Mesodermal cell (in vitro differentiated cells): ENCODE measurements at regions not wholly inside any gene's neighbourhood (a gene's known extent, or its start where the extent isn't known, plus 50 kb on each side); places are given as distances from the start of the nearest gene placed in this dataset.
"Not testable (repeated sequence)": the region's sequence is repeated elsewhere in the genome, so short reads cannot be mapped to it uniquely, and the experiment has no call there.

ENCODE experiments used
- H3K27ac ChIP-seq: 2 replicates; pipeline ENCODE4 v1.7.0; 2013; ENCODE audit warnings: mild to moderate bottlenecking, low read depth, low read length, moderate library complexity; ENCODE audit not compliant: severe bottlenecking
- H3K36me3 ChIP-seq: 2 replicates; pipeline ENCODE4 v1.7.1; 2013; ENCODE audit warnings: mild to moderate bottlenecking, low read length, moderate library complexity; ENCODE audit not compliant: control insufficient read depth, insufficient read depth
- H3K4me1 ChIP-seq: one replicate; pipeline ENCODE4 v1.7.1; 2013; ENCODE audit warnings: mild to moderate bottlenecking, low read length; ENCODE audit not compliant: insufficient read depth, control insufficient read depth, poor library complexity, severe bottlenecking
- H3K4me3 ChIP-seq: 2 replicates; pipeline ENCODE4 v1.7.0; 2013; ENCODE audit warnings: low read length, control low read depth, mild to moderate bottlenecking; ENCODE audit not compliant: insufficient read depth, poor library complexity, severe bottlenecking; ENCODE audit errors: extremely low read depth
- H3K9me3 ChIP-seq: 2 replicates; pipeline ENCODE4 v1.7.1; 2013; ENCODE audit warnings: mild to moderate bottlenecking, low read length, moderate library complexity; ENCODE audit not compliant: control insufficient read depth
- WGBS, 2 experiments: methylation state at CpG; one replicate each; pipeline ENCODE4 v1.1.5; 2013; ENCODE audit warnings: missing lambda C conversion rate in 2 of 2; ENCODE audit not compliant: insufficient coverage in 2 of 2; 5-methylcytosine and 5-hydroxymethylcytosine counted together

- Histone ChIP-seq H3K4me3 (no peak overlapping the region), H3K9me3 (no peaks in the 10 kb centered on the region), H3K4me1 (peaks cover 7% of the 10 kb centered on the region), H3K36me3 (no peaks in the 10 kb centered on the region), H3K27ac (no peak overlapping the region)
- 82 to 100% methylated on average over 1 of the region's 2 CpGs for WGBS, 2 experiments
Measured at GRCh38 chr9:22170556-22170955, 161.5 kb upstream of the CDKN2B start.

GRCh38 chr9:22170990-22171670 lies 162.0 kb upstream of the CDKN2B start:
- Histone ChIP-seq H3K36me3 (no peaks in the 10 kb centered on the region), H3K4me3 (no peak overlapping the region), H3K27ac (no peak overlapping the region), H3K9me3 (no peaks in the 10 kb centered on the region), H3K4me1 (peaks cover 7% of the 10 kb centered on the region)
- WGBS, 2 experiments = 85 to 88% methylated on average over 2 of the region's 2 CpGs

DNA sequence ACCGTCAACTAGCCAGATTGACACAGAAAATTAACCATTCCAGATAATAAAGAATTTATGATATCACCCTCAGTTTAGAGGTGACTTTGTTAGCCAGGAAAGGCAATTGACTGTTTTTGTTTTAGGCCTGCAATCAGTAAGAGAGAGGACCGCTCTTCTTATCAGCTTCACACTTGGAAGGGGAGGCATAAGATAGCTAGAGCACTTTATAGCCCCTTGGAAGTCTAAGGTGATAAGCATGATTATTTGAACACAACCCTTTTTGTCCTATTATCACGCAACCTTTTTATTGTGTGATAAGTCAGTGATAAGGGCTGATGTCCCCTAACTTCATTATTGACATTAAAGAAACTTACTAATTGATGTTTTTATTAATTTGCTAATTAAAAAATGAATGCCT lies 162.6 kb upstream of the CDKN2B start:
- 83% methylated on average over 1 of the region's 3 CpGs; no CpG with 5 or more reads in 1 of the 2 experiments for WGBS, 2 experiments
- Histone ChIP-seq H3K4me3 (no peak overlapping the region), H3K36me3 (no peaks in the 10 kb centered on the region), H3K27ac (no peak overlapping the region), H3K9me3 (no peaks in the 10 kb centered on the region), H3K4me1 (peaks cover 7% of the 10 kb centered on the region)

DNA sequence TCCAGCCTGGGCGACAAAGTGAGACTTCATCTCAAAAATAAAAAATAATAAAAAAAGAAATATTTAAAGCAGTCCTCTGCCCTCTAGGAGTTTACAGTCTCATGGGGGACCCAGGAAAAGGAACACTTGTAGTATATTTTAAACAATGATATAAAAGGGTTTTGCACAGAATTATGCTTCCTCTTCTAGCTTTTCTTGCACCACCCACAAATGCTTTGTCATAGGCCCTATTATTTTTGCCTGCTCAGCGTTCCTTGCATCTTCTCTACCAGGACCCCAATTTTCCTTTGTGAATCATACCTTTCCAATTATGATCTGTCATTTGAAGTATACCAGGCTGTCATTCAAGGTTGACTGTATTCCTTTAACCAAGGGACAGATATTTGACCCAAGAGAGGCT lies 164.8 kb upstream of the CDKN2B start:
- H3K27ac ChIP-seq = no peak overlapping the region
- H3K9me3 ChIP-seq = no peaks in the 10 kb centered on the region
- H3K4me1 ChIP-seq = peaks cover 7% of the 10 kb centered on the region
- no peak overlapping the region for H3K4me3 ChIP-seq
- H3K36me3 ChIP-seq = no peaks in the 10 kb centered on the region
- WGBS, 2 experiments = 100% methylated on average over 1 of the region's 2 CpGs

DNA sequence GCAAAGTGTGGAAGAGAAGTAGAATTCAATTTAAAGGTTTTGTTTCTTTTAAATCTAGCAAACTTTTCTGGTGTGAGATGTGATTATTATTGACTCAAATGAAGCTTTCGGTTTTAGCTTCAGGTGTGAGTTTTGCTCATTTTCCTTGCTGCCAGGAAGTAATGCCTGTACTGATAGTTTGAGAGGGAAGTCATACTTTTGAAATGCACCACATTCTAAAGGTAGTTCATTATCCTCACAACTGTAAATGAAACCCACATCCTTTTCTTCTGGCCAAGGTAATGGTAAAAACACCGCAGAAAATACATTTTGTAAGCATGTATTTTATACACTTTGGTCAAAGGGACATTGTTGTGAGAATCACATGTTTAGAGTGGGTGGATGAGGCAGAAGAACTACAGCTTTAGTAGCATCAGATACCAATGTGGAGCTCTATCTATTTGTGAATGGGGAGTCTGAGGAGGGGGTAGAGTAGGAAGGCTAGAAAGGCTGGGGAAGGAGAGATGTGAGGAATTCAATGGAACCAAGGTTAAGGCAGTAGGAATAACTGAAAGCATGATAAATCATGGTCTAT lies 167.0 kb upstream of the CDKN2B start:
- no peaks in the 10 kb centered on the region for H3K9me3 ChIP-seq
- WGBS, 2 experiments = 89% methylated on average over 1 of the region's 2 CpGs; no CpG with 5 or more reads in 1 of the 2 experiments
- no peaks in the 10 kb centered on the region for H3K4me1 ChIP-seq
- H3K4me3 ChIP-seq = no peak overlapping the region
- H3K36me3 ChIP-seq = no peaks in the 10 kb centered on the region
- no peak overlapping the region for H3K27ac ChIP-seq

DNA sequence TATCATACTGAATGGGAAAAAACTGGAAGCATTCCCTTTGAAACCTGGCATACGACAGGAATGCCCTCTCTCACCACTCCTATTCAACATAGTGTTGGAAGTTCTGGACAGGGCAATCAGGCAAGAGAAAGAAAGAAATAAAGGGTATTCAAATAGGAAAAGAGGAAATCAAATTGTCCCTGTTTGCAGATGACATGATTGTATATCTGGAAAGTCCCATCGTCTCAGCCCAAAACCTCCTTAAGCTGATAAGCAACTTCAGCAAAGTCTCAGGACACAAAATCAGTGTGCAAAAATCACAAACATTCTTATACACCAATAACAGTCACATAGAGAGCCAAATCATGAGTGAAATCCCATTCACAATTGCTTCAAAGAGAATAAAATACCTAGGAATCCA lies 171.9 kb upstream of the CDKN2B start:
- not testable (repeated sequence) for H3K4me3 ChIP-seq, H3K27ac ChIP-seq, H3K4me1 ChIP-seq, H3K36me3 ChIP-seq, H3K9me3 ChIP-seq
- WGBS, 2 experiments = no CpG with 5 or more reads among the region's 2 CpGs

DNA sequence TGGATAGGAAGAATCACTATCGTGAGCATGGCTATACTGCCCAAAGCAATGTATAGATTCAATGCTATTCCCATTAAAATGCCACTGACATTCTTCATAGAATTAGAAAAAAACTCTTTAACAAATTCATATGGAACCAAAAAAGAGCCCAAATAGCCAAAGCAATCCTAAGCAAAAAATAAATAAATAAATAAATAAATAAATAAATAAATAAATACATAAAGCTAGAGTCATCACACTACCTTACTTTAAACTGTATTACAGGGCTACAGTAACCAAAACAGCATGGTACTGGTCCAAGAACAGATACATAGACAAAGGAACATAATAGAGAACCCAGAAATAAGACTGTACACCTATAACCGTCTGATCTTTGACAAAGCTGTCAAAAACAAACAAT lies 180.4 kb upstream of the CDKN2B start:
- WGBS, 2 experiments = 89% methylated on average over 2 of the region's 2 CpGs; no CpG with 5 or more reads in 1 of the 2 experiments
- Histone ChIP-seq H3K9me3 (no peaks in the 10 kb centered on the region), H3K4me3 (no peak overlapping the region), H3K27ac (no peak overlapping the region), H3K4me1 (no peaks in the 10 kb centered on the region), H3K36me3 (no peaks in the 10 kb centered on the region)

GRCh38 chr9:22197000-22197399 lies 187.9 kb upstream of the CDKN2B start:
- WGBS, 2 experiments = 92 to 100% methylated on average over 2 of the region's 2 CpGs
- not testable (repeated sequence) for H3K4me3 ChIP-seq, H3K36me3 ChIP-seq, H3K27ac ChIP-seq, H3K9me3 ChIP-seq, H3K4me1 ChIP-seq

GRCh38 chr9:22198681-22199080 lies 189.6 kb upstream of the CDKN2B start:
- no peaks in the 10 kb centered on the region for H3K36me3 ChIP-seq
- H3K4me3 ChIP-seq = no peak overlapping the region
- peaks cover 3% of the 10 kb centered on the region for H3K4me1 ChIP-seq
- H3K27ac ChIP-seq = no peak overlapping the region
- H3K9me3 ChIP-seq = no peaks in the 10 kb centered on the region

GRCh38 chr9:22201256-22201655 lies 192.2 kb upstream of the CDKN2B start:
- Histone ChIP-seq H3K4me1 (peaks cover 9% of the 10 kb centered on the region), H3K36me3 (no peaks in the 10 kb centered on the region), H3K4me3 (no peak overlapping the region), H3K27ac (no peak overlapping the region), H3K9me3 (no peaks in the 10 kb centered on the region)
- WGBS, 2 experiments = no CpG with 5 or more reads among the region's 1 CpG

GRCh38 chr9:22203371-22204138 lies 194.4 kb upstream of the CDKN2B start:
- Histone ChIP-seq H3K4me3 (no peak overlapping the region), H3K9me3 (no peaks in the 10 kb centered on the region), H3K36me3 (no peaks in the 10 kb centered on the region), H3K4me1 (peaks cover 9% of the 10 kb centered on the region), H3K27ac (no peak overlapping the region)
- WGBS, 2 experiments = 89 to 91% methylated on average over 7 to 8 of the region's 8 CpGs
